ENCODE measurements at regions not wholly inside any gene's neighbourhood (a gene's known extent, or its start where the extent isn't known, plus 50 kb on each side); places are given as distances from the start of the nearest gene placed in this dataset.

- ChIA-PET POLR2A (no interaction called here), CTCF (ENCODE audit: unreplicated experiment) (no interaction called here)
- intact Hi-C loops (cut with micrococcal nuclease; ENCODE audit: unreplicated experiment) = no loop called here
- Histone ChIP-seq H3K4me1 (ENCODE audit: insufficient read depth, low read length, poor library complexity, severe bottlenecking) (no peaks in the 10 kb centered on the region), H3K9me3 (ENCODE audit: low read length) (no peaks in the 10 kb centered on the region), H3K4me3 (ENCODE audit: low read depth, low read length, poor library complexity, severe bottlenecking) (no peak overlapping the region), H2AFZ (ENCODE audit: low read length) (no peak overlapping the region), H3K4me2 (ENCODE audit: low read length) (no peak overlapping the region), H4K20me1 (ENCODE audit: insufficient read depth, low read length) (no peaks in the 10 kb centered on the region), H3K9me2 (ENCODE audit: insufficient read depth, low read length) (no peaks in the 10 kb centered on the region), H3K27ac (ENCODE audit: low read depth, low read length, poor library complexity, severe bottlenecking) (no peak overlapping the region), H3K36me3 (ENCODE audit: insufficient read depth, low read length) (no peaks in the 10 kb centered on the region), H3K79me2 (ENCODE audit: insufficient read depth, low read depth, low read length) (no peaks in the 10 kb centered on the region)
- no peak for TF ChIP-seq CTCF (conservative IDR thresholded peaks at IDR 0.05; ENCODE audit: low read length)
- no peak for TF ChIP-seq EZH2phosphoT487 (IDR thresholded peaks at IDR 0.05; ENCODE audit: borderline replicate concordance, low read depth, low read length)
- no TSS peak for BruUV-seq (replicated peaks)
- DNase-seq (ENCODE audit: low spot score) = no peak
These were observed 126.1 kb upstream of the NOL4 start for GRCh38 chr18:34350778-34351177.

- no peaks in the 10 kb centered on the region for H3K79me2 ChIP-seq (ENCODE audit: insufficient read depth, low read depth, low read length)
- TF ChIP-seq CTCF (conservative IDR thresholded peaks at IDR 0.05; ENCODE audit: low read length) (no peak), EZH2phosphoT487 (IDR thresholded peaks at IDR 0.05; ENCODE audit: borderline replicate concordance, low read depth, low read length) (no peak)
- H2AFZ ChIP-seq (ENCODE audit: low read length) = no peak overlapping the region
- ChIA-PET CTCF (ENCODE audit: unreplicated experiment) (no interaction called here), POLR2A (no interaction called here)
- H4K20me1 ChIP-seq (ENCODE audit: insufficient read depth, low read length) = no peaks in the 10 kb centered on the region
- H3K4me2 ChIP-seq (ENCODE audit: low read length) = no peak overlapping the region
- no TSS peak for BruUV-seq (replicated peaks)
- no peak for DNase-seq (ENCODE audit: low spot score)
- intact Hi-C loops (cut with micrococcal nuclease; ENCODE audit: unreplicated experiment) = no loop called here
- H3K9me3 ChIP-seq (ENCODE audit: low read length) = no peaks in the 10 kb centered on the region
- no peak overlapping the region for H3K27ac ChIP-seq (ENCODE audit: low read depth, low read length, poor library complexity, severe bottlenecking)
- no peak overlapping the region for H3K4me3 ChIP-seq (ENCODE audit: low read depth, low read length, poor library complexity, severe bottlenecking)
- H3K36me3 ChIP-seq (ENCODE audit: insufficient read depth, low read length) = no peaks in the 10 kb centered on the region
- H3K9me2 ChIP-seq (ENCODE audit: insufficient read depth, low read length) = no peaks in the 10 kb centered on the region
- no peaks in the 10 kb centered on the region for H3K4me1 ChIP-seq (ENCODE audit: insufficient read depth, low read length, poor library complexity, severe bottlenecking)
These were observed 127.9 kb upstream of the NOL4 start for GRCh38 chr18:34352385-34353163.

- ChIA-PET POLR2A (no interaction called here), CTCF (ENCODE audit: unreplicated experiment) (no interaction called here)
- no peak overlapping the region for H2AFZ ChIP-seq (ENCODE audit: low read length)
- intact Hi-C loops (cut with micrococcal nuclease; ENCODE audit: unreplicated experiment) = no loop called here
- TF ChIP-seq CTCF (conservative IDR thresholded peaks at IDR 0.05; ENCODE audit: low read length) = no peak
- no peak for TF ChIP-seq EZH2phosphoT487 (IDR thresholded peaks at IDR 0.05; ENCODE audit: borderline replicate concordance, low read depth, low read length)
- BruUV-seq (replicated peaks) = no TSS peak
- no peaks in the 10 kb centered on the region for H3K4me1 ChIP-seq (ENCODE audit: insufficient read depth, low read length, poor library complexity, severe bottlenecking)
- no peaks in the 10 kb centered on the region for H3K9me2 ChIP-seq (ENCODE audit: insufficient read depth, low read length)
- H3K9me3 ChIP-seq (ENCODE audit: low read length) = no peaks in the 10 kb centered on the region
- no peaks in the 10 kb centered on the region for H3K36me3 ChIP-seq (ENCODE audit: insufficient read depth, low read length)
- H3K27ac ChIP-seq (ENCODE audit: low read depth, low read length, poor library complexity, severe bottlenecking) = no peak overlapping the region
- H4K20me1 ChIP-seq (ENCODE audit: insufficient read depth, low read length) = no peaks in the 10 kb centered on the region
- H3K4me3 ChIP-seq (ENCODE audit: low read depth, low read length, poor library complexity, severe bottlenecking) = no peak overlapping the region
- no peak overlapping the region for H3K4me2 ChIP-seq (ENCODE audit: low read length)
- DNase-seq (ENCODE audit: low spot score) = no peak
- no peaks in the 10 kb centered on the region for H3K79me2 ChIP-seq (ENCODE audit: insufficient read depth, low read depth, low read length)
These were observed 129.6 kb upstream of the NOL4 start for GRCh38 chr18:34354351-34354750.
